WTC11 (cell line): ENCODE measurements at regions not wholly inside any gene's neighbourhood (a gene's known extent, or its start where the extent isn't known, plus 50 kb on each side); places are given as distances from the start of the nearest gene placed in this dataset.

ENCODE experiments used
- ATAC-seq: fragments of 200-7000 bp; cut with Tn5 transposase; 2 replicates; pipeline ENCODE4 v1.10.0; 2021; ENCODE audit warnings: mild to moderate bottlenecking, moderate library complexity
- CTCF ChIA-PET: fragments of 300-600 bp; sonication (Branson Sonifier 250); formaldehyde crosslinking; loops from one replicate; lab custom pipeline; 2021; ENCODE audit warnings: antibody characterized with exemption; lab: Charles Lee
- POLR2A ChIA-PET: fragments of 350-600 bp; sonication (Branson Sonifier 250); formaldehyde crosslinking; loops from one replicate; lab custom pipeline; 2021; ENCODE audit warnings: antibody characterized with exemption; lab: Charles Lee
- DNase-seq: peaks from one replicate; pipeline ENCODE4 v3.0.0; 2021; ENCODE audit warnings: low spot score
- H3K27ac Mint-ChIP-seq: 2 replicates; pipeline ENCODE4 v1.8.0; 2021; ENCODE audit warnings: mixed read lengths
- H3K27me3 Mint-ChIP-seq: 2 replicates; pipeline ENCODE4 v1.8.0; 2021; ENCODE audit warnings: low read depth, mild to moderate bottlenecking, moderate library complexity, mixed read lengths
- H3K36me3 Mint-ChIP-seq: 2 replicates; pipeline ENCODE4 v1.8.0; 2021; ENCODE audit warnings: mixed read lengths
- H3K4me1 Mint-ChIP-seq: 2 replicates; pipeline ENCODE4 v1.8.0; 2022; ENCODE audit warnings: mixed read lengths
- H3K4me3 Mint-ChIP-seq: 2 replicates; pipeline ENCODE4 v1.8.0; 2021; ENCODE audit warnings: mild to moderate bottlenecking, moderate library complexity, mixed read lengths
- H3K9me3 Mint-ChIP-seq: 2 replicates; pipeline ENCODE4 v1.8.0; 2021; ENCODE audit warnings: mixed read lengths
- ATF1 ChIP-seq: sonication (generic); formaldehyde crosslinking; IDR thresholded peaks from 2 replicates; pipeline ENCODE4 v1.8.1; 2023; ENCODE audit warnings: mild to moderate bottlenecking, moderate library complexity, missing genetic modification reagents
- ATF2 ChIP-seq: sonication (generic); formaldehyde crosslinking; IDR thresholded peaks from 2 replicates; pipeline ENCODE4 v1.8.1; 2022; ENCODE audit warnings: low read depth, missing genetic modification reagents, borderline replicate concordance
- ATF3 ChIP-seq: sonication (generic); formaldehyde crosslinking; conservative IDR thresholded peaks from 2 replicates; pipeline ENCODE4 v1.8.1; 2022; ENCODE audit warnings: mild to moderate bottlenecking, missing genetic modification reagents
- CREB1 ChIP-seq: sonication (generic); formaldehyde crosslinking; IDR thresholded peaks from 2 replicates; pipeline ENCODE4 v1.8.0; 2023; ENCODE audit warnings: mild to moderate bottlenecking, missing genetic modification reagents
- FOXP1 ChIP-seq: sonication (generic); formaldehyde crosslinking; IDR thresholded peaks from 2 replicates; pipeline ENCODE4 v1.8.0; 2022; ENCODE audit warnings: missing genetic modification reagents, mild to moderate bottlenecking, moderate library complexity, borderline replicate concordance
- GABPB1 ChIP-seq: sonication (generic); formaldehyde crosslinking; IDR thresholded peaks from 2 replicates; pipeline ENCODE4 v1.8.1; 2023; ENCODE audit warnings: mild to moderate bottlenecking, missing genetic modification reagents
- GTF2I ChIP-seq: fragments of 250-450 bp; sonication (Bioruptor Pico); conservative IDR thresholded peaks from 2 replicates; pipeline ENCODE4 v1.4.0; 2021; ENCODE audit warnings: mild to moderate bottlenecking
- JAZF1 ChIP-seq: fragments of 250-450 bp; sonication (Bioruptor Pico); IDR thresholded peaks from 2 replicates; pipeline ENCODE4 v1.9.0; 2021; ENCODE audit warnings: moderate library complexity, mild to moderate bottlenecking, inconsistent platforms
- KAT7 ChIP-seq: sonication (generic); formaldehyde crosslinking; IDR thresholded peaks from 2 replicates; pipeline ENCODE4 v1.8.1; 2023; ENCODE audit warnings: missing genetic modification reagents, mild to moderate bottlenecking, borderline replicate concordance
- MXD4 ChIP-seq: fragments of 250-450 bp; sonication (Bioruptor Pico); IDR thresholded peaks from 2 replicates; pipeline ENCODE4 v1.8.0; 2021; ENCODE audit warnings: mild to moderate bottlenecking, moderate library complexity, borderline replicate concordance
- NFE2L1 ChIP-seq: sonication (generic); formaldehyde crosslinking; IDR thresholded peaks from 2 replicates; pipeline ENCODE4 v1.8.1; 2023; ENCODE audit warnings: missing genetic modification reagents
- NR1H2 ChIP-seq: sonication (generic); formaldehyde crosslinking; IDR thresholded peaks from 2 replicates; pipeline ENCODE4 v1.9.0; 2021; ENCODE audit warnings: mild to moderate bottlenecking, moderate library complexity, missing genetic modification reagents
- PREB ChIP-seq: sonication (generic); formaldehyde crosslinking; IDR thresholded peaks from 2 replicates; pipeline ENCODE4 v1.8.1; 2022; ENCODE audit warnings: mild to moderate bottlenecking, missing genetic modification reagents, moderate library complexity, borderline replicate concordance
- PRRX2 ChIP-seq: fragments of 250-450 bp; sonication (Bioruptor Pico); IDR thresholded peaks from 2 replicates; pipeline ENCODE4 v1.8.0; 2021; ENCODE audit warnings: mild to moderate bottlenecking
- SMAD4 ChIP-seq: sonication (generic); formaldehyde crosslinking; IDR thresholded peaks from 2 replicates; pipeline ENCODE4 v1.8.0; 2022; ENCODE audit warnings: mild to moderate bottlenecking, missing genetic modification reagents
- SOX15 ChIP-seq: fragments of 250-450 bp; sonication (Bioruptor Pico); IDR thresholded peaks from 2 replicates; pipeline ENCODE4 v1.9.0; 2021; ENCODE audit warnings: mild to moderate bottlenecking
- TP53 ChIP-seq: sonication (generic); formaldehyde crosslinking; IDR thresholded peaks from 2 replicates; pipeline ENCODE4 v1.8.1; 2023; ENCODE audit warnings: mild to moderate bottlenecking, missing genetic modification reagents
- USF1 ChIP-seq: sonication (generic); formaldehyde crosslinking; IDR thresholded peaks from 2 replicates; pipeline ENCODE4 v1.8.0; 2022; ENCODE audit warnings: mild to moderate bottlenecking, missing genetic modification reagents
- ZNF425 ChIP-seq: fragments of 250-450 bp; sonication (Bioruptor Pico); conservative IDR thresholded peaks from 2 replicates; pipeline ENCODE4 v1.9.0; 2021; ENCODE audit warnings: mild to moderate bottlenecking
- ZNF671 ChIP-seq: fragments of 250-450 bp; sonication (Bioruptor Pico); IDR thresholded peaks from 2 replicates; pipeline ENCODE4 v1.8.0; 2021; ENCODE audit warnings: mild to moderate bottlenecking
- TF ChIP-seq, protein P1 (sequence below): fragments of 250-450 bp; sonication (Bioruptor Pico); IDR thresholded peaks from 2 replicates; pipeline ENCODE4 v1.9.0; 2021; ENCODE audit warnings: moderate library complexity, mild to moderate bottlenecking, inconsistent platforms, borderline replicate concordance
- TF ChIP-seq, protein P2 (sequence below): fragments of 250-450 bp; sonication (Bioruptor Pico); IDR thresholded peaks from 2 replicates; pipeline ENCODE4 v1.9.0; 2021; ENCODE audit warnings: mild to moderate bottlenecking

DNA sequence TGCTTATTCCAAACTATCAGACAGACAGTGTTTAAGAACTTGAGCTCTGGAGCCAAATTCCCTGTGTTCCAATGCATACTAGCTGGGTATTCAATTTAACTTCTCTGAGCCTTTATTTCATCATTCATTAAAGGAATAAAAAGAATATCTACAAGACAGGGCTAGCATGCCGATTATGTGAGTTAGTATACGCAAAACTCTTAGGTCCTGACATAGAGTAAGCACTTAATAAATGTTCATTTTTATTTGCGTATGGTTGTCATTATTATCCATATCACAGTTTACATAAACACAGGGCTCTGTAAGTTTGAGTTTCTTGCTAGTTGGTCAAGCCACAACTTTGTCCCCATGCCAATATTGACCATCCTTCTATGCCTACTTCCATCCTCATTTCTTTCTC lies 161.5 kb downstream of the NUAK1 start (continued):
- no peak for TF ChIP-seq USF1
- TF ChIP-seq NR1H2 (CRISPR knock-in tag): no peak
- TF ChIP-seq SOX15 (CRISPR knock-in tag): no peak
- no peak for TF ChIP-seq PRRX2 (CRISPR knock-in tag)
- TF ChIP-seq, protein P1, sequence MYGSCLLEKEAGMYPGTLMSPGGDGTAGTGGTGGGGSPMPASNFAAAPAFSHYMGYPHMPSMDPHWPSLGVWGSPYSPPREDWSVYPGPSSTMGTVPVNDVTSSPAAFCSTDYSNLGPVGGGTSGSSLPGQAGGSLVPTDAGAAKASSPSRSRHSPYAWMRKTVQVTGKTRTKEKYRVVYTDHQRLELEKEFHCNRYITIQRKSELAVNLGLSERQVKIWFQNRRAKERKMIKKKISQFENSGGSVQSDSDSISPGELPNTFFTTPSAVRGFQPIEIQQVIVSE: no peak

DNA sequence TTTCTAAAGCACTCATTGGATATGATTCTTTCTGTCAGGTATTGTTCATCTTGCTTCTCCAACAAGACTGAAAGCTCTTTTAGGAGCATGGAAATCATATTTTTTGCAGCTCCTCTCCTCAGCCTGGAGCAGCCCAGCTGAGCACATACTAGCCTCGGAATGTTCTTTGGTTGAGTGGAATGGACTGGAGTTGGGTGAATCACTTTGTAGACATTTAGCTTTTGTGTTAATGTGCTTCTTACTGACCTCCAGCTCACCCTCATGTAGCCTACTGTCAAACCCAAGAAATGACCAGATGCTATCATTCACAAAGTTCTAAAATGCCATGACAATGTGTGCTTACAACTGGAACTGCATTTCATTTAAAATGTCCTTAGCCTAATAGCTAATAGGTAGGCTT lies 161.1 kb downstream of the NUAK1 start:
- TF ChIP-seq JAZF1 (CRISPR knock-in tag) (no peak), ATF2 (CRISPR knock-in tag) (no peak), SMAD4 (CRISPR knock-in tag) (no peak), GABPB1 (CRISPR knock-in tag) (no peak), FOXP1 (no peak), NR1H2 (CRISPR knock-in tag) (no peak), KAT7 (CRISPR knock-in tag) (no peak), ZNF425 (no peak), ATF1 (CRISPR knock-in tag) (no peak), TP53 (CRISPR knock-in tag) (no peak), MXD4 (CRISPR knock-in tag) (no peak), ATF3 (CRISPR knock-in tag) (no peak), GTF2I (CRISPR knock-in tag) (no peak), NFE2L1 (CRISPR knock-in tag) (no peak), ZNF671 (CRISPR knock-in tag) (no peak), CREB1 (CRISPR knock-in tag) (no peak), PREB (no peak)
- TF ChIP-seq, protein P1: no peak
- TF ChIP-seq, protein P2, sequence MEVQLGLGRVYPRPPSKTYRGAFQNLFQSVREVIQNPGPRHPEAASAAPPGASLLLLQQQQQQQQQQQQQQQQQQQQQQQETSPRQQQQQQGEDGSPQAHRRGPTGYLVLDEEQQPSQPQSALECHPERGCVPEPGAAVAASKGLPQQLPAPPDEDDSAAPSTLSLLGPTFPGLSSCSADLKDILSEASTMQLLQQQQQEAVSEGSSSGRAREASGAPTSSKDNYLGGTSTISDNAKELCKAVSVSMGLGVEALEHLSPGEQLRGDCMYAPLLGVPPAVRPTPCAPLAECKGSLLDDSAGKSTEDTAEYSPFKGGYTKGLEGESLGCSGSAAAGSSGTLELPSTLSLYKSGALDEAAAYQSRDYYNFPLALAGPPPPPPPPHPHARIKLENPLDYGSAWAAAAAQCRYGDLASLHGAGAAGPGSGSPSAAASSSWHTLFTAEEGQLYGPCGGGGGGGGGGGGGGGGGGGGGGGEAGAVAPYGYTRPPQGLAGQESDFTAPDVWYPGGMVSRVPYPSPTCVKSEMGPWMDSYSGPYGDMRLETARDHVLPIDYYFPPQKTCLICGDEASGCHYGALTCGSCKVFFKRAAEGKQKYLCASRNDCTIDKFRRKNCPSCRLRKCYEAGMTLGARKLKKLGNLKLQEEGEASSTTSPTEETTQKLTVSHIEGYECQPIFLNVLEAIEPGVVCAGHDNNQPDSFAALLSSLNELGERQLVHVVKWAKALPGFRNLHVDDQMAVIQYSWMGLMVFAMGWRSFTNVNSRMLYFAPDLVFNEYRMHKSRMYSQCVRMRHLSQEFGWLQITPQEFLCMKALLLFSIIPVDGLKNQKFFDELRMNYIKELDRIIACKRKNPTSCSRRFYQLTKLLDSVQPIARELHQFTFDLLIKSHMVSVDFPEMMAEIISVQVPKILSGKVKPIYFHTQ (CRISPR knock-in tag): no peak
- Mint-ChIP-seq H3K27me3 (no peaks in the 10 kb centered on the region), H3K36me3 (no peaks in the 10 kb centered on the region), H3K4me3 (no peak overlapping the region), H3K4me1 (peaks cover 23% of the 10 kb centered on the region), H3K9me3 (peaks cover 11% of the 10 kb centered on the region), H3K27ac (no peak overlapping the region)
- ChIA-PET CTCF (no interaction called here), POLR2A (no interaction called here)
- DNase-seq (no peak), ATAC-seq (no peak)
